GM12878 (cell line): ENCODE measurements at regions not wholly inside any gene's neighbourhood (a gene's known extent, or its start where the extent isn't known, plus 50 kb on each side); places are given as distances from the start of the nearest gene placed in this dataset.
A peak's percentile ranks its signal among the peaks of the same experiment; 100 is the strongest.

Source experiments
- ATAC-seq: fragments of 200-7000 bp; cut with Tn5 transposase; 3 replicates; pipeline ENCODE4 v1.9.1; 2020; ENCODE audit warnings: mild to moderate bottlenecking, moderate library complexity
- BruUV-seq: library from RNA; stranded (reverse); fragments of 400-500 nt; replicated peaks from 2 replicates; lab custom pipeline; 2021; lab: Mats Ljungman, UMichigan
- CTCF ChIA-PET: fragments of 300-600 bp; sonication (Branson Sonifier 250); formaldehyde crosslinking; extraction: SDS; loops from one replicate; lab custom pipeline; 2021; ENCODE audit warnings: inconsistent platforms; lab: Yijun Ruan, JAX
- POLR2A ChIA-PET: fragments of 350-600 bp; formaldehyde crosslinking; extraction: SDS; loops from one replicate; lab custom pipeline; 2021; ENCODE audit warnings: inconsistent platforms; lab: Charles Lee
- RAD21 ChIA-PET: fragments of 300-600 bp; sonication (Branson Sonifier 250); formaldehyde crosslinking; loops from one replicate; lab custom pipeline; 2023; ENCODE audit warnings: antibody characterized with exemption; ENCODE audit not compliant: unreplicated experiment; lab: Charles Lee
- SMC1A ChIA-PET: fragments of 300-600 bp; sonication (Branson Sonifier 250); formaldehyde crosslinking; loops from one replicate; lab custom pipeline; 2023; ENCODE audit not compliant: unreplicated experiment, uncharacterized antibody; lab: Charles Lee
- DNase-seq: peaks from one replicate; pipeline ENCODE4 v3.0.0-alpha.2; 2011; ENCODE audit warnings: low read depth, low spot score
- FAIRE-seq: peaks from 3 replicates; lab custom pipeline; 2011; peaks lifted over from hg19 to GRCh38; lab: Jason Lieb, UNC
- H2AFZ ChIP-seq: 2 replicates; pipeline ENCODE4 v1.6.0; 2011; ENCODE audit warnings: low read depth, low read length, control low read depth; ENCODE audit not compliant: control insufficient read depth
- H3K27ac ChIP-seq: 2 replicates; pipeline ENCODE4 v1.5.1; 2011; ENCODE audit warnings: control low read depth; ENCODE audit not compliant: control insufficient read depth, insufficient read depth
- H3K27me3 ChIP-seq, 2 experiments: replicated peaks in 1 of 2; 2 replicates each; pipeline versions ENCODE4 v1.6.0 to v1.6.1; 2011; ENCODE audit warnings: low read length in 1 of 2; ENCODE audit not compliant: control insufficient read depth in 2 of 2, insufficient read depth in 2 of 2
- H3K36me3 ChIP-seq, 2 experiments: 2 replicates each; pipeline ENCODE4 v1.5.1; 2011; ENCODE audit warnings: low read length in 1 of 2; ENCODE audit not compliant: control insufficient read depth in 2 of 2, insufficient read depth in 2 of 2
- H3K4me1 ChIP-seq: 2 replicates; pipeline ENCODE4 v1.6.1; 2011; ENCODE audit warnings: mild to moderate bottlenecking, low read length, moderate library complexity, mixed read lengths; ENCODE audit not compliant: control insufficient read depth, insufficient read depth
- H3K4me2 ChIP-seq: 2 replicates; pipeline ENCODE4 v1.6.0; 2011; ENCODE audit warnings: control low read depth; ENCODE audit not compliant: control insufficient read depth, insufficient read depth
- H3K4me3 ChIP-seq: fragments of 200-600 bp; sonication (generic); 2 replicates; pipeline ENCODE4 v1.5.1; 2016
- H3K79me2 ChIP-seq: 2 replicates; pipeline ENCODE4 v1.6.0; 2011; ENCODE audit warnings: low read length; ENCODE audit not compliant: control insufficient read depth, insufficient read depth
- H3K9ac ChIP-seq: 2 replicates; pipeline ENCODE4 v1.8.0; 2011; ENCODE audit warnings: low read length, control low read depth, mixed read lengths; ENCODE audit not compliant: control insufficient read depth, insufficient read depth
- H3K9me3 ChIP-seq: replicated peaks from 3 replicates; pipeline ENCODE4 v1.5.1; 2011; ENCODE audit warnings: mild to moderate bottlenecking, low read length; ENCODE audit not compliant: control insufficient read depth, insufficient read depth
- H4K20me1 ChIP-seq: 2 replicates; pipeline ENCODE4 v1.6.0; 2011; ENCODE audit not compliant: control insufficient read depth, insufficient read depth
- CBX3 ChIP-seq: fragments of 200-600 bp; sonication (generic); IDR thresholded peaks from 2 replicates; pipeline ENCODE4 v1.6.1; 2016; ENCODE audit warnings: low read depth, borderline replicate concordance
- ETV6 ChIP-seq, 2 experiments: fragments of 450-650 bp in 1 of 2; IDR thresholded peaks in 1 of 2; conservative IDR thresholded peaks in 1 of 2; 2 replicates each; pipeline ENCODE4 v1.6.1; 2014; ENCODE audit warnings: antibody characterized with exemption in 1 of 2, borderline replicate concordance in 1 of 2, low read depth in 1 of 2, mild to moderate bottlenecking in 1 of 2, moderate library complexity in 1 of 2
- HCFC1 ChIP-seq: fragments of 150-350 bp; IDR thresholded peaks from 2 replicates; pipeline ENCODE4 v1.6.1; 2014; ENCODE audit warnings: low read length
- JUNB ChIP-seq: IDR thresholded peaks from 2 replicates; pipeline ENCODE4 v1.6.1; 2016; ENCODE audit warnings: antibody characterized with exemption, mild to moderate bottlenecking
- JUND ChIP-seq: IDR thresholded peaks from 2 replicates; pipeline ENCODE4 v1.6.1; 2012; ENCODE audit warnings: low read depth, mild to moderate bottlenecking, low read length, improper control_type of control experiment, moderate library complexity
- NFIC ChIP-seq: IDR thresholded peaks from 2 replicates; pipeline ENCODE4 v1.6.1; 2012; ENCODE audit warnings: low read depth, mild to moderate bottlenecking, inconsistent platforms, low read length, moderate library complexity
- PML ChIP-seq: IDR thresholded peaks from 2 replicates; pipeline ENCODE4 v1.6.1; 2012; ENCODE audit warnings: low read length, inconsistent platforms
- REST ChIP-seq: IDR thresholded peaks from 2 replicates; pipeline ENCODE4 v1.6.1; 2012; ENCODE audit warnings: mild to moderate bottlenecking, low read depth, low read length
- RFX5 ChIP-seq: IDR thresholded peaks from 2 replicates; pipeline ENCODE4 v1.6.1; 2011; ENCODE audit warnings: low read depth, low read length, improper control_type of control experiment
- WGBS: methylation state at CpG from one replicate; pipeline ENCODE4 v1.1.6; 2016; ENCODE audit warnings: low lambda C conversion rate; ENCODE audit not compliant: insufficient replicate concordance, insufficient coverage; ENCODE audit errors: missing lambda C conversion rate; 5-methylcytosine and 5-hydroxymethylcytosine counted together
- in situ Hi-C: fragments of 300-500 bp; cut with MboI; formaldehyde crosslinking; loops from 9 replicates; pipeline ENCODE4 v1.14.3; 2018; ENCODE audit warnings: mixed read lengths
- intact Hi-C: fragments of 100-400 bp; cut with micrococcal nuclease; formaldehyde crosslinking; loops from one replicate; pipeline ENCODE4 v1.14.2; 2022; ENCODE audit not compliant: unreplicated experiment
- TF ChIP-seq, protein P1 (sequence below): fragments of 450-650 bp; formaldehyde crosslinking; IDR thresholded peaks from 2 replicates; pipeline ENCODE4 v1.5.0; 2022; ENCODE audit warnings: mild to moderate bottlenecking, missing genetic modification characterization

GRCh38 chr1:37137601-37138000 lies 103.3 kb upstream of the GRIK3 start (continued):
- TF ChIP-seq, protein P1, sequence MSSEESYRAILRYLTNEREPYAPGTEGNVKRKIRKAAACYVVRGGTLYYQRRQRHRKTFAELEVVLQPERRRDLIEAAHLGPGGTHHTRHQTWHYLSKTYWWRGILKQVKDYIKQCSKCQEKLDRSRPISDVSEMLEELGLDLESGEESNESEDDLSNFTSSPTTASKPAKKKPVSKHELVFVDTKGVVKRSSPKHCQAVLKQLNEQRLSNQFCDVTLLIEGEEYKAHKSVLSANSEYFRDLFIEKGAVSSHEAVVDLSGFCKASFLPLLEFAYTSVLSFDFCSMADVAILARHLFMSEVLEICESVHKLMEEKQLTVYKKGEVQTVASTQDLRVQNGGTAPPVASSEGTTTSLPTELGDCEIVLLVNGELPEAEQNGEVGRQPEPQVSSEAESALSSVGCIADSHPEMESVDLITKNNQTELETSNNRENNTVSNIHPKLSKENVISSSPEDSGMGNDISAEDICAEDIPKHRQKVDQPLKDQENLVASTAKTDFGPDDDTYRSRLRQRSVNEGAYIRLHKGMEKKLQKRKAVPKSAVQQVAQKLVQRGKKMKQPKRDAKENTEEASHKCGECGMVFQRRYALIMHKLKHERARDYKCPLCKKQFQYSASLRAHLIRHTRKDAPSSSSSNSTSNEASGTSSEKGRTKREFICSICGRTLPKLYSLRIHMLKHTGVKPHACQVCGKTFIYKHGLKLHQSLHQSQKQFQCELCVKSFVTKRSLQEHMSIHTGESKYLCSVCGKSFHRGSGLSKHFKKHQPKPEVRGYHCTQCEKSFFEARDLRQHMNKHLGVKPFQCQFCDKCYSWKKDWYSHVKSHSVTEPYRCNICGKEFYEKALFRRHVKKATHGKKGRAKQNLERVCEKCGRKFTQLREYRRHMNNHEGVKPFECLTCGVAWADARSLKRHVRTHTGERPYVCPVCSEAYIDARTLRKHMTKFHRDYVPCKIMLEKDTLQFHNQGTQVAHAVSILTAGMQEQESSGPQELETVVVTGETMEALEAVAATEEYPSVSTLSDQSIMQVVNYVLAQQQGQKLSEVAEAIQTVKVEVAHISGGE (CRISPR knock-in tag) = no peak
- TF ChIP-seq NFIC = no peak
- TF ChIP-seq JUNB = no peak
- TF ChIP-seq RFX5 = no peak
- TF ChIP-seq HCFC1 = no peak
- TF ChIP-seq ETV6 (conservative IDR thresholded peaks at IDR 0.05 in 1 of 2, IDR thresholded peaks at IDR 0.05 in 1 of 2; ENCODE audit: borderline replicate concordance in 1 of 2, low read depth in 1 of 2) = no peak
- TF ChIP-seq JUND = no peak

- H3K4me2 ChIP-seq = no peak overlapping the region
- ChIA-PET RAD21 (no interaction called here), SMC1A (no interaction called here), POLR2A (no interaction called here), CTCF (no interaction called here)
- TF ChIP-seq CBX3 (no peak), PML (no peak), REST (peak; percentile 67)
- no TSS peak for BruUV-seq
- H3K4me3 ChIP-seq = no peak overlapping the region
- H3K79me2 ChIP-seq = no peaks in the 10 kb centered on the region
- H3K4me1 ChIP-seq = no peaks in the 10 kb centered on the region
- no peak overlapping the region for H2AFZ ChIP-seq
- in situ Hi-C loops (no loop called here), intact Hi-C loops (no loop called here)
- 6% methylated on average over 5 of the region's 5 CpGs for WGBS
- FAIRE-seq (no peak), DNase-seq (no peak), ATAC-seq (no peak)
- no peaks in the 10 kb centered on the region; a peak in 2 of 4 replicates for H3K27me3 ChIP-seq
- H3K27ac ChIP-seq = no peak overlapping the region
- no peak overlapping the region for H3K9ac ChIP-seq
- no peaks in the 10 kb centered on the region for H4K20me1 ChIP-seq
- no peaks in the 10 kb centered on the region for H3K9me3 ChIP-seq
- H3K36me3 ChIP-seq = no peaks in the 10 kb centered on the region
These were observed 109.5 kb upstream of the GRIK3 start for GRCh38 chr1:37143800-37144199.
